Suprapubic skin (tissue), 4 donors: ENCODE measurements at regions not wholly inside any gene's neighbourhood (a gene's known extent, or its start where the extent isn't known, plus 50 kb on each side); places are given as distances from the start of the nearest gene placed in this dataset.
"Not testable (repeated sequence)": the region's sequence is repeated elsewhere in the genome, so short reads cannot be mapped to it uniquely, and the experiment has no call there.

ENCODE experiments used
- DNase-seq, 2 donors: peaks; one replicate each; pipeline ENCODE4 v3.0.0-alpha.2; 2019; ENCODE audit warnings: low spot score in 2 of 2
- H3K27ac ChIP-seq: fragments of 200-600 bp; sonication (generic); one replicate; pipeline ENCODE4 v1.5.1; 2019
- H3K27me3 ChIP-seq: fragments of 200-600 bp; sonication (generic); one replicate; pipeline ENCODE4 v1.5.1; 2019
- H3K36me3 ChIP-seq: fragments of 200-600 bp; sonication (generic); one replicate; pipeline ENCODE4 v1.5.1; 2019
- H3K4me1 ChIP-seq: fragments of 200-600 bp; sonication (generic); one replicate; pipeline ENCODE4 v1.5.1; 2019
- H3K4me3 ChIP-seq: fragments of 200-600 bp; sonication (generic); one replicate; pipeline ENCODE4 v1.5.1; 2019; ENCODE audit warnings: mild to moderate bottlenecking
- H3K9me3 ChIP-seq: fragments of 200-600 bp; sonication (generic); one replicate; pipeline ENCODE4 v1.5.1; 2019
- EP300 ChIP-seq: sonication (generic); formaldehyde crosslinking; IDR thresholded peaks from one replicate; pipeline ENCODE4 v1.6.1; 2017; ENCODE audit warnings: antibody characterized with exemption
- POLR2A ChIP-seq, 2 donors: fragments of 450-650 bp; IDR thresholded peaks; one replicate each; pipeline ENCODE4 v1.6.1; 2017; ENCODE audit warnings: antibody characterized with exemption in 2 of 2, mild to moderate bottlenecking in 2 of 2, moderate library complexity in 2 of 2
- POLR2AphosphoS5 ChIP-seq, 3 donors: sonication (generic); formaldehyde crosslinking; IDR thresholded peaks; one replicate each; pipeline ENCODE4 v1.6.1; 2017; ENCODE audit warnings: antibody characterized with exemption in 3 of 3
- WGBS: methylation state at CpG from one replicate; pipeline ENCODE4 v1.1.5; 2018; 5-methylcytosine and 5-hydroxymethylcytosine counted together
- TF ChIP-seq, protein P1 (sequence below), 2 donors: fragments of 200-600 bp in 1 of 2; fragments of 450-650 bp in 1 of 2; sonication (generic) in 1 of 2; IDR thresholded peaks; one replicate each; pipeline ENCODE4 v1.5.1; 2016 to 2019; ENCODE audit warnings: antibody characterized with exemption in 2 of 2, mild to moderate bottlenecking in 1 of 2, moderate library complexity in 1 of 2

DNA sequence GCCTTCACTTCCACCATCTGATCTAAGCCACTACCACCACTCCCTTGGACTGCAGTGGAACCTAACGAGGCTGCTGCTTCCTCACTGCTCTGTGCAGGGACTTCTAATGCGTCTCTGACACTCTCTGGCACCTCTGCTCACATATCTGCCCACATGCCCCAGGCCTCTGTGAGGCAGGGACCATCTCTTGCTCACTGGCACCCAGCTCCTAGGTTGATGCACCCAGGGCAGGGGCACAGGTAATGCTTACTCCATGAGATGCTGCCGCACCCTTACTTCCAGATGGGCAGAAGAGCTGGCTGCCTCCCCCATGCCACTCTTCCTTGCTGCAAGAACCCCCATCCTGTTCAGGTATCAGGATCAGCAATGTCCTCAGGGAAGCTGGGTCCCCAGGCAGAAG lies 294.0 kb upstream of the HS6ST1 start:
- Histone ChIP-seq H3K9me3 (no peaks in the 10 kb centered on the region), H3K27me3 (no peaks in the 10 kb centered on the region), H3K36me3 (no peaks in the 10 kb centered on the region), H3K4me3 (no peak overlapping the region), H3K4me1 (peaks cover 7% of the 10 kb centered on the region), H3K27ac (no peak overlapping the region)
- 86% methylated on average over 3 of the region's 3 CpGs for WGBS
- DNase-seq: peak; percentile 22 to 34
- no peak for TF ChIP-seq EP300
- no peak for TF ChIP-seq POLR2A (IDR thresholded peaks at IDR 0.05)
- TF ChIP-seq, protein P1, sequence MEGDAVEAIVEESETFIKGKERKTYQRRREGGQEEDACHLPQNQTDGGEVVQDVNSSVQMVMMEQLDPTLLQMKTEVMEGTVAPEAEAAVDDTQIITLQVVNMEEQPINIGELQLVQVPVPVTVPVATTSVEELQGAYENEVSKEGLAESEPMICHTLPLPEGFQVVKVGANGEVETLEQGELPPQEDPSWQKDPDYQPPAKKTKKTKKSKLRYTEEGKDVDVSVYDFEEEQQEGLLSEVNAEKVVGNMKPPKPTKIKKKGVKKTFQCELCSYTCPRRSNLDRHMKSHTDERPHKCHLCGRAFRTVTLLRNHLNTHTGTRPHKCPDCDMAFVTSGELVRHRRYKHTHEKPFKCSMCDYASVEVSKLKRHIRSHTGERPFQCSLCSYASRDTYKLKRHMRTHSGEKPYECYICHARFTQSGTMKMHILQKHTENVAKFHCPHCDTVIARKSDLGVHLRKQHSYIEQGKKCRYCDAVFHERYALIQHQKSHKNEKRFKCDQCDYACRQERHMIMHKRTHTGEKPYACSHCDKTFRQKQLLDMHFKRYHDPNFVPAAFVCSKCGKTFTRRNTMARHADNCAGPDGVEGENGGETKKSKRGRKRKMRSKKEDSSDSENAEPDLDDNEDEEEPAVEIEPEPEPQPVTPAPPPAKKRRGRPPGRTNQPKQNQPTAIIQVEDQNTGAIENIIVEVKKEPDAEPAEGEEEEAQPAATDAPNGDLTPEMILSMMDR (IDR thresholded peaks at IDR 0.05): no peak
- TF ChIP-seq POLR2AphosphoS5 (IDR thresholded peaks at IDR 0.05): no peak

DNA sequence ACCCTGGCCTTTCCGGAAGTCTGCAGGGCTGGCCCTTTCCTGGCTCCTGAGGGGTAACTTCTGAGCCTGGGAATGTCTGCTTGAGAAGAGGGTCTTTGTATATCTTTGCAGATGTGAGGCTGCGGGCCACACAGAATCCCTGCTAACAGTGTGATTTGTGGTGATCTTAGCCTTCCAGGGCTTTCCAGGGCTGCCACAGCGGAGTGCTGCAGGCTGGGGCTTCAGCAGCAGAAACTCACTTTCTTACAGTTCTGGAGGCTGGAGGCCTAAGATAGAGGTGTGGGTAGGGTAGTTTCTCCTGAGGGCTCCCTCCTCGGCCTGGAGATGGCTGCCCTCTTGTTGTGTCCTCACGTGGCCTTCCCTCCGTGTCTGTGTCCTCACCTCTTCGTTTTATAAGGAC lies 294.7 kb upstream of the HS6ST1 start:
- Histone ChIP-seq H3K4me3 (no peak overlapping the region), H3K9me3 (no peaks in the 10 kb centered on the region), H3K27ac (no peak overlapping the region), H3K27me3 (no peaks in the 10 kb centered on the region), H3K36me3 (no peaks in the 10 kb centered on the region), H3K4me1 (peaks cover under 1% of the 10 kb centered on the region)
- DNase-seq: peak; percentile 41 to 43
- TF ChIP-seq EP300: no peak
- TF ChIP-seq POLR2A (IDR thresholded peaks at IDR 0.05): no peak
- TF ChIP-seq, protein P1 (IDR thresholded peaks at IDR 0.05): no peak
- TF ChIP-seq POLR2AphosphoS5 (IDR thresholded peaks at IDR 0.05): no peak
- 85% methylated on average over 6 of the region's 7 CpGs for WGBS

DNA sequence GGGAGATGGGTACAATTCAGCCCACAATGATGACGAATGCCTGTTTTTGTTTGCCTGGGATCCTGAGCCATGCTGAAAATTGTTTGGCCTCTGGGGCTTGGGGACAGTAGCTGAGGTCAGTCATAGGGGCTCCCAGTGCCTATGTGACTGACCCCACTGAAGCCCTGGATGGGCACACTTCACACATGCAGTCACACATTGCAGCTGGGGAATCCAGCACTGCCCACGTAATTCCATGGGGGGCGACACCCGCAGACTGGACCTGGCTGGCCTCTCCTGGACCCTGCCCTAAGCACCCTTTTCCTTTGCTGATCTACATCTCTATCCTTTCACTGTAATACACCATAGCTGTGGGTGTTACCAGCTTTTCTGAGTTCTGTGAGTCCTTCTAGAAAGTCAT lies 295.2 kb upstream of the HS6ST1 start:
- no peaks in the 10 kb centered on the region for H3K27me3 ChIP-seq
- no peak overlapping the region for H3K4me3 ChIP-seq
- no peak overlapping the region for H3K27ac ChIP-seq
- no peaks in the 10 kb centered on the region for H3K9me3 ChIP-seq
- DNase-seq: no peak
- H3K4me1 ChIP-seq: no peaks in the 10 kb centered on the region
- WGBS: 96% methylated on average over 4 of the region's 4 CpGs
- TF ChIP-seq POLR2AphosphoS5 (IDR thresholded peaks at IDR 0.05): no peak
- TF ChIP-seq EP300: no peak
- TF ChIP-seq, protein P1 (IDR thresholded peaks at IDR 0.05): no peak
- TF ChIP-seq POLR2A (IDR thresholded peaks at IDR 0.05): no peak
- no peaks in the 10 kb centered on the region for H3K36me3 ChIP-seq

DNA sequence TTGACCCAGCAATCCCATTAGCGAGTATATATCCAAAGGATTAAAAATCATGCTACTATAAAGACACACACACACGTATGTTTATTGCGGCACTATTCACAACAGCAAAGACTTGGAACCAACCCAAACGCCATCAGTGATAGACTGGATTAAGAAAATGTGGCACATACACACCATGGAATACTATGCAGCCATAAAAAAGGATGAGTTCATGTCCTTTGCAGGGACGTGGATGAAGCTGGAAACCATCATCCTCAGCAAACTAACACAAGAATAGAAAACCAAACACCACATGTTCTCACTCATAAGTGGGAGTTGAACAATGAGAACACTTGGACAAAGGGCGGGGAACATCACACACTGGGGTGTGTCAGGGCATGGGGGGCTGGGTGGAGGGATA lies 296.2 kb upstream of the HS6ST1 start:
- H3K27ac ChIP-seq, DNase-seq, H3K4me1 ChIP-seq, H3K36me3 ChIP-seq, H3K27me3 ChIP-seq, H3K4me3 ChIP-seq, H3K9me3 ChIP-seq: not testable (repeated sequence)
- WGBS: 88% methylated on average over 6 of the region's 6 CpGs

DNA sequence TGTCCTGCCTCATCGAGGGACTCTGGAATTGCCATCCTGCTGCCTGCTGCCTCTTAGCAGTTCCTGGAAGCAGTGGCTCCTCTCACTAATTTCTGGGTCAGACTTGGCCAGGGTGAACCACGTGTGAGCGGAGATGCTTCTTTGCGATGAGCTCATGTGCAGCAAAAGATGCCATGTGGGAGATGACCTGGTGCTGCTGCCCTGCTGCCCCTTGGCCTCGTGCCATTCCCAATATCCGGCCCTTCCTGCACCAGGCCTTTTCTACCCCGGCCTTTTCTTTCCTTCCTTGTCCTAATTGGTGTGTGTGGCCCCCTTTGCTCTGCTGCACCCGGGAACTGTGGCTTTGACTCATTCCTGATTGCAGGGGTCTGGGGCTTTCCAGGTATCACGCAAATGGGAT lies 296.9 kb upstream of the HS6ST1 start:
- H3K27ac ChIP-seq: no peak overlapping the region
- 89% methylated on average over 9 of the region's 9 CpGs for WGBS
- no peaks in the 10 kb centered on the region for H3K27me3 ChIP-seq
- H3K4me1 ChIP-seq: no peaks in the 10 kb centered on the region
- no peaks in the 10 kb centered on the region for H3K9me3 ChIP-seq
- H3K36me3 ChIP-seq: no peaks in the 10 kb centered on the region
- no peak for TF ChIP-seq EP300
- TF ChIP-seq POLR2AphosphoS5 (IDR thresholded peaks at IDR 0.05): no peak
- TF ChIP-seq, protein P1 (IDR thresholded peaks at IDR 0.05): no peak
- no peak for TF ChIP-seq POLR2A (IDR thresholded peaks at IDR 0.05)
- H3K4me3 ChIP-seq: no peak overlapping the region
- peak in 1 of 2 donors; percentile 27 for DNase-seq

DNA sequence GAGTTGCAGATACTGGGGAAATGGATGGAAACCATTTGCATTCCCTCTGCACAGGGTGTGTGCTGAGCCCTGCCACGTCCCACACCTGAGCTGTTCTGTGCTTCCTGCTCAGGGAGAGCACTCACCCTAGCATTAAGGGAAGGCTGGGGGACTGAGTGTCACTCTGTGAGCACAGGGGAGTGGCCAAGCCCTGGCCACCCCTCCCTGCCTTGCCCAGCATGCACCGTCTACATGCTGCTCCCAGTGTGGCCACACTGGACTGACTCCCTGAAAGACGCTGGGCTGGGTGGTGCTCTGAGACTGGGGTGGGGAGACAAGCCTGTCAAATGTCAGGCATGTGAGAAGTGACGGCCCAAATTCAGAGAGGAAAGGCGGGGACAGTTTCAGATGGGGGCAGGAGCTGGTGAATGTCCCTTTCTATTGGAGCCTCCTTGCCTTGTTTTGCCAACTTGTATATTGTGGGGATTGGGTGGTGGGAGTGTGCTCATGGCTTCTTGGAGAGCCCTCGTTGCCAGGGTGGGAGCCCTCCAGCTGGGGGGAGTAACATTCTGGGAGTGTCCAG lies 298.4 kb upstream of the HS6ST1 start:
- H3K27ac ChIP-seq: no peak overlapping the region
- 67% methylated on average over 5 of the region's 6 CpGs for WGBS
- peak in 1 of 2 donors; percentile 27 for DNase-seq
- no peaks in the 10 kb centered on the region for H3K27me3 ChIP-seq
- TF ChIP-seq POLR2AphosphoS5 (IDR thresholded peaks at IDR 0.05): no peak
- TF ChIP-seq, protein P1 (IDR thresholded peaks at IDR 0.05): no peak
- no peak for TF ChIP-seq POLR2A (IDR thresholded peaks at IDR 0.05)
- no peak for TF ChIP-seq EP300
- H3K36me3 ChIP-seq: no peaks in the 10 kb centered on the region
- no peaks in the 10 kb centered on the region for H3K9me3 ChIP-seq
- no peak overlapping the region for H3K4me3 ChIP-seq
- H3K4me1 ChIP-seq: no peaks in the 10 kb centered on the region
